GM23338 (cell line): ENCODE measurements at regions not wholly inside any gene's neighbourhood (a gene's known extent, or its start where the extent isn't known, plus 50 kb on each side); places are given as distances from the start of the nearest gene placed in this dataset.

ENCODE experiments used
- ATAC-seq: fragments of 200-7000 bp; cut with Tn5 transposase; 3 replicates; pipeline ENCODE4 v1.9.1; 2020
- DNase-seq: peaks from one replicate; pipeline ENCODE4 v3.0.0-alpha.2; 2015; ENCODE audit warnings: low spot score
- H2AFZ ChIP-seq: fragments of 200-600 bp; sonication (generic); 2 replicates; pipeline ENCODE4 v1.8.0; 2016; ENCODE audit warnings: antibody characterized with exemption, mild to moderate bottlenecking, moderate library complexity
- H3F3A ChIP-seq: fragments of 200-600 bp; sonication (generic); replicated peaks from 2 replicates; pipeline ENCODE4 v1.8.0; 2017; ENCODE audit warnings: antibody characterized with exemption, mixed run types, low read depth
- H3K27ac ChIP-seq: fragments of 200-600 bp; sonication (generic); 2 replicates; pipeline ENCODE4 v1.6.1; 2016; ENCODE audit warnings: low read depth
- H3K27me3 ChIP-seq: fragments of 200-600 bp; sonication (generic); 2 replicates; pipeline ENCODE4 v1.8.0; 2016; ENCODE audit warnings: mild to moderate bottlenecking, mixed run types, moderate library complexity; ENCODE audit not compliant: insufficient read depth
- H3K36me3 ChIP-seq: fragments of 200-600 bp; sonication (generic); 2 replicates; pipeline ENCODE4 v1.8.0; 2016; ENCODE audit warnings: mild to moderate bottlenecking; ENCODE audit not compliant: insufficient read depth
- H3K4me1 ChIP-seq: fragments of 200-600 bp; sonication (generic); 2 replicates; pipeline ENCODE4 v1.8.0; 2016; ENCODE audit warnings: mild to moderate bottlenecking, moderate library complexity; ENCODE audit not compliant: insufficient read depth
- H3K4me2 ChIP-seq: fragments of 200-600 bp; sonication (generic); 2 replicates; pipeline ENCODE4 v1.7.1; 2017; ENCODE audit warnings: mixed run types
- H3K4me3 ChIP-seq: fragments of 200-600 bp; sonication (generic); 2 replicates; pipeline ENCODE4 v1.6.1; 2016; ENCODE audit warnings: mixed run types
- H3K79me2 ChIP-seq: fragments of 200-600 bp; sonication (generic); replicated peaks from 2 replicates; pipeline ENCODE4 v1.8.0; 2017; ENCODE audit warnings: mild to moderate bottlenecking; ENCODE audit not compliant: insufficient read depth
- H3K9me2 ChIP-seq: fragments of 200-600 bp; sonication (generic); 2 replicates; pipeline ENCODE4 v1.8.0; 2017; ENCODE audit not compliant: insufficient read depth
- H4K20me1 ChIP-seq: fragments of 200-600 bp; sonication (generic); replicated peaks from 2 replicates; pipeline ENCODE4 v1.8.0; 2017; ENCODE audit warnings: mild to moderate bottlenecking; ENCODE audit not compliant: insufficient read depth
- H3K27ac Mint-ChIP-seq: 2 replicates; pipeline ENCODE4 v1.8.0; 2020; ENCODE audit warnings: inconsistent platforms, mild to moderate bottlenecking, moderate library complexity, mixed read lengths
- H3K27me3 Mint-ChIP-seq: 3 replicates; pipeline ENCODE4 v1.8.0; 2022; ENCODE audit warnings: low read depth, mild to moderate bottlenecking, moderate library complexity, mixed read lengths, inconsistent platforms; ENCODE audit not compliant: insufficient read depth, poor library complexity
- H3K36me3 Mint-ChIP-seq: 3 replicates; pipeline ENCODE4 v1.8.0; 2021; ENCODE audit warnings: low read depth, mild to moderate bottlenecking, inconsistent platforms, moderate library complexity, mixed read lengths
- H3K4me1 Mint-ChIP-seq: 3 replicates; pipeline ENCODE4 v1.8.0; 2020; ENCODE audit warnings: mild to moderate bottlenecking, inconsistent platforms, mixed read lengths
- H3K4me3 Mint-ChIP-seq: 3 replicates; pipeline ENCODE4 v1.8.0; 2021; ENCODE audit warnings: moderate library complexity, mild to moderate bottlenecking, inconsistent platforms, mixed read lengths
- H3K9me3 Mint-ChIP-seq: 3 replicates; pipeline ENCODE4 v1.8.0; 2020; ENCODE audit warnings: moderate library complexity, mild to moderate bottlenecking, inconsistent platforms, mixed read lengths
- CREB1 ChIP-seq: fragments of 250-450 bp; sonication (Bioruptor Pico); IDR thresholded peaks from 2 replicates; pipeline ENCODE4 v1.5.0; 2020; ENCODE audit warnings: low read depth, mild to moderate bottlenecking, moderate library complexity
- ETS1 ChIP-seq: IDR thresholded peaks from 2 replicates; pipeline ENCODE4 v1.6.1; 2016; ENCODE audit warnings: antibody characterized with exemption
- EZH2 ChIP-seq: fragments of 200-600 bp; sonication (generic); IDR thresholded peaks from one replicate; pipeline ENCODE4 v1.8.0; 2017; ENCODE audit warnings: antibody characterized with exemption, mild to moderate bottlenecking, low read depth; ENCODE audit not compliant: unreplicated experiment
- EZH2phosphoT487 ChIP-seq: fragments of 200-600 bp; sonication (generic); IDR thresholded peaks from one replicate; pipeline ENCODE4 v1.8.1; 2018; ENCODE audit warnings: antibody characterized with exemption; ENCODE audit not compliant: unreplicated experiment
- JUNB ChIP-seq: IDR thresholded peaks from one replicate; pipeline ENCODE4 v1.6.1; 2016; ENCODE audit warnings: antibody characterized with exemption; ENCODE audit not compliant: unreplicated experiment
- NANOG ChIP-seq: IDR thresholded peaks from 2 replicates; pipeline ENCODE4 v1.6.1; 2016; ENCODE audit warnings: antibody characterized with exemption, borderline replicate concordance
- POLR2AphosphoS5 ChIP-seq: IDR thresholded peaks from 2 replicates; pipeline ENCODE4 v1.6.1; 2016; ENCODE audit warnings: antibody characterized with exemption, low read depth
- STAT1 ChIP-seq: IDR thresholded peaks from one replicate; pipeline ENCODE4 v1.6.1; 2016; ENCODE audit warnings: antibody characterized with exemption; ENCODE audit not compliant: unreplicated experiment
- ZNF114 ChIP-seq: fragments of 250-450 bp; sonication (Bioruptor Pico); IDR thresholded peaks from 2 replicates; pipeline ENCODE4 v1.5.0; 2020; ENCODE audit warnings: mild to moderate bottlenecking, moderate library complexity
- ZNF331 ChIP-seq: fragments of 250-450 bp; sonication (Bioruptor Pico); IDR thresholded peaks from 2 replicates; pipeline ENCODE4 v1.5.0; 2020; ENCODE audit warnings: low read depth, mild to moderate bottlenecking, moderate library complexity
- TF ChIP-seq, protein P1 (sequence below): fragments of 250-450 bp; sonication (Bioruptor Pico); IDR thresholded peaks from 2 replicates; pipeline ENCODE4 v1.5.0; 2020; ENCODE audit warnings: mild to moderate bottlenecking, moderate library complexity
- TF ChIP-seq, protein P2 (sequence below): IDR thresholded peaks from one replicate; pipeline ENCODE4 v1.6.1; 2018; ENCODE audit warnings: antibody characterized with exemption; ENCODE audit not compliant: unreplicated experiment
- TF ChIP-seq, protein P3 (sequence below), 2 experiments: fragments of 200-600 bp in 1 of 2; sonication (generic) in 1 of 2; conservative IDR thresholded peaks; 2 replicates each; pipeline versions ENCODE4 v1.5.1 to v1.6.1; 2016 to 2017; ENCODE audit warnings: antibody characterized with exemption in 2 of 2, low read depth in 2 of 2, mild to moderate bottlenecking in 2 of 2, moderate library complexity in 1 of 2

DNA sequence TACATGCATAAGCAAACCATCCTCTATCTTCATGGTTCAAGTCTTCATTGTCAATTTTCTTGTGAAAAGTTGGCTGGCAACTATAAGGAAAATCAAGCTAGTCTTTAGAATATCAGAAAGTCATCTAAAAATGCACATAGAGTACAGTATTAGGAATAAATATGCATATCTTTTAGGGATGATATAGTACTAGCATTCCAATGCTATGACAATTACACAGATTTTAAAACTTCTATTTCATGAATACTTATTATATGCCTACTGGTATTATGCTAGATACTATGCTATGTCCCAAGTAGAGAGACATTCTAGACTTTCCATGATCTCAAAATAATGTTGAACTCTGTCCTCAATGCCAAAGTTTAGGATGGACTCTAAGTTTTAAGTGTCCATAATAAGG lies 81.3 kb upstream of the NAALADL2 start:
- Histone ChIP-seq H3K27me3 (no peaks in the 10 kb centered on the region), H4K20me1 (no peaks in the 10 kb centered on the region), H2AFZ (no peak overlapping the region), H3K79me2 (no peaks in the 10 kb centered on the region), H3F3A (no peaks in the 10 kb centered on the region), H3K27ac (no peak overlapping the region), H3K4me2 (no peak overlapping the region), H3K36me3 (no peaks in the 10 kb centered on the region), H3K4me3 (no peak overlapping the region), H3K9me2 (0 out of 2 replicates have a peak, but pooled peaks cover 5% of the 10 kb centered on the region), H3K4me1 (no peaks in the 10 kb centered on the region)
- DNase-seq (no peak), ATAC-seq (no peak)
- H3K9me3 Mint-ChIP-seq = peaks cover 8% of the 10 kb centered on the region; the same call in 1 of the 3 replicates
- H3K4me3 Mint-ChIP-seq = no peak overlapping the region
- peaks cover 4% of the 10 kb centered on the region; the same call in 2 of the 3 replicates for H3K4me1 Mint-ChIP-seq
- H3K27ac Mint-ChIP-seq = no peak overlapping the region
- no peaks in the 10 kb centered on the region; the same call in 2 of the 3 replicates for H3K36me3 Mint-ChIP-seq
- peaks cover 2% of the 10 kb centered on the region for H3K27me3 Mint-ChIP-seq
- TF ChIP-seq CREB1 (no peak), EZH2 (no peak), ZNF114 (CRISPR knock-in tag) (no peak), STAT1 (no peak), JUNB (no peak), NANOG (no peak), ZNF331 (no peak), EZH2phosphoT487 (no peak), ETS1 (no peak), POLR2AphosphoS5 (no peak)
- TF ChIP-seq, protein P1, sequence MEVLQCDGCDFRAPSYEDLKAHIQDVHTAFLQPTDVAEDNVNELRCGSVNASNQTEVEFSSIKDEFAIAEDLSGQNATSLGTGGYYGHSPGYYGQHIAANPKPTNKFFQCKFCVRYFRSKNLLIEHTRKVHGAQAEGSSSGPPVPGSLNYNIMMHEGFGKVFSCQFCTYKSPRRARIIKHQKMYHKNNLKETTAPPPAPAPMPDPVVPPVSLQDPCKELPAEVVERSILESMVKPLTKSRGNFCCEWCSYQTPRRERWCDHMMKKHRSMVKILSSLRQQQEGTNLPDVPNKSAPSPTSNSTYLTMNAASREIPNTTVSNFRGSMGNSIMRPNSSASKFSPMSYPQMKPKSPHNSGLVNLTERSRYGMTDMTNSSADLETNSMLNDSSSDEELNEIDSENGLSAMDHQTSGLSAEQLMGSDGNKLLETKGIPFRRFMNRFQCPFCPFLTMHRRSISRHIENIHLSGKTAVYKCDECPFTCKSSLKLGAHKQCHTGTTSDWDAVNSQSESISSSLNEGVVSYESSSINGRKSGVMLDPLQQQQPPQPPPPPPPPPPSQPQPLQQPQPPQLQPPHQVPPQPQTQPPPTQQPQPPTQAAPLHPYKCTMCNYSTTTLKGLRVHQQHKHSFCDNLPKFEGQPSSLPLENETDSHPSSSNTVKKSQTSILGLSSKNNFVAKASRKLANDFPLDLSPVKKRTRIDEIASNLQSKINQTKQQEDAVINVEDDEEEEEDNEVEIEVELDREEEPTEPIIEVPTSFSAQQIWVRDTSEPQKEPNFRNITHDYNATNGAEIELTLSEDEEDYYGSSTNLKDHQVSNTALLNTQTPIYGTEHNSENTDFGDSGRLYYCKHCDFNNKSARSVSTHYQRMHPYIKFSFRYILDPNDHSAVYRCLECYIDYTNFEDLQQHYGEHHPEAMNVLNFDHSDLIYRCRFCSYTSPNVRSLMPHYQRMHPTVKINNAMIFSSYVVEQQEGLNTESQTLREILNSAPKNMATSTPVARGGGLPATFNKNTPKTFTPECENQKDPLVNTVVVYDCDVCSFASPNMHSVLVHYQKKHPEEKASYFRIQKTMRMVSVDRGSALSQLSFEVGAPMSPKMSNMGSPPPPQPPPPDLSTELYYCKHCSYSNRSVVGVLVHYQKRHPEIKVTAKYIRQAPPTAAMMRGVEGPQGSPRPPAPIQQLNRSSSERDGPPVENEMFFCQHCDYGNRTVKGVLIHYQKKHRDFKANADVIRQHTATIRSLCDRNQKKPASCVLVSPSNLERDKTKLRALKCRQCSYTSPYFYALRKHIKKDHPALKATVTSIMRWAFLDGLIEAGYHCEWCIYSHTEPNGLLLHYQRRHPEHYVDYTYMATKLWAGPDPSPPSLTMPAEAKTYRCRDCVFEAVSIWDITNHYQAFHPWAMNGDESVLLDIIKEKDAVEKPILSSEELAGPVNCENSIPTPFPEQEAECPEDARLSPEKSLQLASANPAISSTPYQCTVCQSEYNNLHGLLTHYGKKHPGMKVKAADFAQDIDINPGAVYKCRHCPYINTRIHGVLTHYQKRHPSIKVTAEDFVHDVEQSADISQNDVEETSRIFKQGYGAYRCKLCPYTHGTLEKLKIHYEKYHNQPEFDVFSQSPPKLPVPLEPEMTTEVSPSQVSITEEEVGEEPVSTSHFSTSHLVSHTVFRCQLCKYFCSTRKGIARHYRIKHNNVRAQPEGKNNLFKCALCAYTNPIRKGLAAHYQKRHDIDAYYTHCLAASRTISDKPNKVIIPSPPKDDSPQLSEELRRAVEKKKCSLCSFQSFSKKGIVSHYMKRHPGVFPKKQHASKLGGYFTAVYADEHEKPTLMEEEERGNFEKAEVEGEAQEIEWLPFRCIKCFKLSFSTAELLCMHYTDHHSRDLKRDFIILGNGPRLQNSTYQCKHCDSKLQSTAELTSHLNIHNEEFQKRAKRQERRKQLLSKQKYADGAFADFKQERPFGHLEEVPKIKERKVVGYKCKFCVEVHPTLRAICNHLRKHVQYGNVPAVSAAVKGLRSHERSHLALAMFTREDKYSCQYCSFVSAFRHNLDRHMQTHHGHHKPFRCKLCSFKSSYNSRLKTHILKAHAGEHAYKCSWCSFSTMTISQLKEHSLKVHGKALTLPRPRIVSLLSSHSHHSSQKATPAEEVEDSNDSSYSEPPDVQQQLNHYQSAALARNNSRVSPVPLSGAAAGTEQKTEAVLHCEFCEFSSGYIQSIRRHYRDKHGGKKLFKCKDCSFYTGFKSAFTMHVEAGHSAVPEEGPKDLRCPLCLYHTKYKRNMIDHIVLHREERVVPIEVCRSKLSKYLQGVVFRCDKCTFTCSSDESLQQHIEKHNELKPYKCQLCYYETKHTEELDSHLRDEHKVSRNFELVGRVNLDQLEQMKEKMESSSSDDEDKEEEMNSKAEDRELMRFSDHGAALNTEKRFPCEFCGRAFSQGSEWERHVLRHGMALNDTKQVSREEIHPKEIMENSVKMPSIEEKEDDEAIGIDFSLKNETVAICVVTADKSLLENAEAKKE (CRISPR knock-in tag) = no peak
- TF ChIP-seq, protein P2, sequence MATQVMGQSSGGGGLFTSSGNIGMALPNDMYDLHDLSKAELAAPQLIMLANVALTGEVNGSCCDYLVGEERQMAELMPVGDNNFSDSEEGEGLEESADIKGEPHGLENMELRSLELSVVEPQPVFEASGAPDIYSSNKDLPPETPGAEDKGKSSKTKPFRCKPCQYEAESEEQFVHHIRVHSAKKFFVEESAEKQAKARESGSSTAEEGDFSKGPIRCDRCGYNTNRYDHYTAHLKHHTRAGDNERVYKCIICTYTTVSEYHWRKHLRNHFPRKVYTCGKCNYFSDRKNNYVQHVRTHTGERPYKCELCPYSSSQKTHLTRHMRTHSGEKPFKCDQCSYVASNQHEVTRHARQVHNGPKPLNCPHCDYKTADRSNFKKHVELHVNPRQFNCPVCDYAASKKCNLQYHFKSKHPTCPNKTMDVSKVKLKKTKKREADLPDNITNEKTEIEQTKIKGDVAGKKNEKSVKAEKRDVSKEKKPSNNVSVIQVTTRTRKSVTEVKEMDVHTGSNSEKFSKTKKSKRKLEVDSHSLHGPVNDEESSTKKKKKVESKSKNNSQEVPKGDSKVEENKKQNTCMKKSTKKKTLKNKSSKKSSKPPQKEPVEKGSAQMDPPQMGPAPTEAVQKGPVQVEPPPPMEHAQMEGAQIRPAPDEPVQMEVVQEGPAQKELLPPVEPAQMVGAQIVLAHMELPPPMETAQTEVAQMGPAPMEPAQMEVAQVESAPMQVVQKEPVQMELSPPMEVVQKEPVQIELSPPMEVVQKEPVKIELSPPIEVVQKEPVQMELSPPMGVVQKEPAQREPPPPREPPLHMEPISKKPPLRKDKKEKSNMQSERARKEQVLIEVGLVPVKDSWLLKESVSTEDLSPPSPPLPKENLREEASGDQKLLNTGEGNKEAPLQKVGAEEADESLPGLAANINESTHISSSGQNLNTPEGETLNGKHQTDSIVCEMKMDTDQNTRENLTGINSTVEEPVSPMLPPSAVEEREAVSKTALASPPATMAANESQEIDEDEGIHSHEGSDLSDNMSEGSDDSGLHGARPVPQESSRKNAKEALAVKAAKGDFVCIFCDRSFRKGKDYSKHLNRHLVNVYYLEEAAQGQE = no peak
- TF ChIP-seq, protein P3, sequence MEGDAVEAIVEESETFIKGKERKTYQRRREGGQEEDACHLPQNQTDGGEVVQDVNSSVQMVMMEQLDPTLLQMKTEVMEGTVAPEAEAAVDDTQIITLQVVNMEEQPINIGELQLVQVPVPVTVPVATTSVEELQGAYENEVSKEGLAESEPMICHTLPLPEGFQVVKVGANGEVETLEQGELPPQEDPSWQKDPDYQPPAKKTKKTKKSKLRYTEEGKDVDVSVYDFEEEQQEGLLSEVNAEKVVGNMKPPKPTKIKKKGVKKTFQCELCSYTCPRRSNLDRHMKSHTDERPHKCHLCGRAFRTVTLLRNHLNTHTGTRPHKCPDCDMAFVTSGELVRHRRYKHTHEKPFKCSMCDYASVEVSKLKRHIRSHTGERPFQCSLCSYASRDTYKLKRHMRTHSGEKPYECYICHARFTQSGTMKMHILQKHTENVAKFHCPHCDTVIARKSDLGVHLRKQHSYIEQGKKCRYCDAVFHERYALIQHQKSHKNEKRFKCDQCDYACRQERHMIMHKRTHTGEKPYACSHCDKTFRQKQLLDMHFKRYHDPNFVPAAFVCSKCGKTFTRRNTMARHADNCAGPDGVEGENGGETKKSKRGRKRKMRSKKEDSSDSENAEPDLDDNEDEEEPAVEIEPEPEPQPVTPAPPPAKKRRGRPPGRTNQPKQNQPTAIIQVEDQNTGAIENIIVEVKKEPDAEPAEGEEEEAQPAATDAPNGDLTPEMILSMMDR (conservative IDR thresholded peaks at IDR 0.05; ENCODE audit: low read depth in 2 of 2) = no peak
